Endodermal cell (in vitro differentiated cells): ENCODE measurements at regions not wholly inside any gene's neighbourhood (a gene's known extent, or its start where the extent isn't known, plus 50 kb on each side); places are given as distances from the start of the nearest gene placed in this dataset.

Experiments
- DNase-seq: peaks from one replicate; pipeline ENCODE4 v3.0.0-alpha.2; 2017
- H3K27ac ChIP-seq: 2 replicates; pipeline ENCODE4 v1.5.1; 2013; ENCODE audit warnings: mild to moderate bottlenecking, low read depth, low read length, moderate library complexity
- H3K27me3 ChIP-seq: 2 replicates; pipeline ENCODE4 v1.6.1; 2013; ENCODE audit warnings: mild to moderate bottlenecking, low read length, moderate library complexity; ENCODE audit not compliant: insufficient read depth, control insufficient read depth, poor library complexity, severe bottlenecking
- H3K36me3 ChIP-seq: 2 replicates; pipeline ENCODE4 v1.7.0; 2013; ENCODE audit warnings: mild to moderate bottlenecking, low read length, moderate library complexity; ENCODE audit not compliant: control insufficient read depth, insufficient read depth
- H3K4me1 ChIP-seq: one replicate; pipeline ENCODE4 v1.7.0; 2013; ENCODE audit warnings: low read length; ENCODE audit not compliant: control insufficient read depth, insufficient read depth
- H3K4me3 ChIP-seq: 2 replicates; pipeline ENCODE4 v1.5.1; 2013; ENCODE audit warnings: mild to moderate bottlenecking, low read length, moderate library complexity
- H3K9ac ChIP-seq: 2 replicates; pipeline ENCODE4 v1.6.1; 2013; ENCODE audit warnings: mild to moderate bottlenecking, low read length, moderate library complexity; ENCODE audit not compliant: poor library complexity, severe bottlenecking; ENCODE audit errors: extremely low read depth
- H3K9me3 ChIP-seq: 2 replicates; pipeline ENCODE4 v1.6.1; 2013; ENCODE audit warnings: mild to moderate bottlenecking, low read length, moderate library complexity; ENCODE audit not compliant: control insufficient read depth
- H3K27ac Mint-ChIP-seq: 2 replicates; pipeline ENCODE4 v1.8.0; 2020; ENCODE audit warnings: mixed read lengths
- H3K27me3 Mint-ChIP-seq: 2 replicates; pipeline ENCODE4 v1.8.0; 2021; ENCODE audit warnings: mild to moderate bottlenecking, mixed read lengths; ENCODE audit not compliant: insufficient read depth
- H3K36me3 Mint-ChIP-seq: 2 replicates; pipeline ENCODE4 v1.8.0; 2020; ENCODE audit warnings: low read depth, mixed read lengths
- H3K4me1 Mint-ChIP-seq: 2 replicates; pipeline ENCODE4 v1.8.0; 2020; ENCODE audit warnings: mixed read lengths
- H3K4me3 Mint-ChIP-seq: 2 replicates; pipeline ENCODE4 v1.8.0; 2020; ENCODE audit warnings: mild to moderate bottlenecking, moderate library complexity, mixed read lengths
- H3K9me3 Mint-ChIP-seq: 2 replicates; pipeline ENCODE4 v1.8.0; 2020; ENCODE audit warnings: mild to moderate bottlenecking, mixed read lengths
- WGBS, 2 experiments: methylation state at CpG; one replicate each; pipeline versions ENCODE4 v1.1.5 to v1.1.7; 2013; ENCODE audit warnings: missing lambda C conversion rate in 2 of 2, mixed read lengths in 1 of 2; ENCODE audit not compliant: insufficient coverage in 1 of 2, insufficient read length in 1 of 2; 5-methylcytosine and 5-hydroxymethylcytosine counted together
- TF ChIP-seq, protein P1 (sequence below): fragments of 200-600 bp; sonication (generic); conservative IDR thresholded peaks from 2 replicates; pipeline ENCODE4 v1.5.0; 2021; ENCODE audit warnings: antibody characterized with exemption, mild to moderate bottlenecking

DNA sequence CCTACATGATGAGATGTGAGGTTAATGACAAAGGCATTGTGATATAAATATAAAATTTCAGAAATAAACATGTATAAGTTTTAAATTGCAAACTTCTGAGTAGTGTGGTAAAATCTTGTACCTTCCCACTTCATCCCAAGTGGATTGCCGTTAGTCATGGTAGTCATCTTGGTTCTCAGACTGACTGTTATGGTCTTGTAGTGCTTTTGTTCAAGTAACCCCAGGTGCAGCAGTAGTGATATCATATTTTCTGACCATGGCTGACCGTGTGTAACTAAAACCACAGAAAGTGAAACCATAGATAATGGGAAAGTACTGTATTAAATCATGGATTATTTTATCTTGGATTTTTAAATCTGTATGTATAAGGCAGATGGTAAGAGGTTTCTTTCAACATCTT, 74.8 kb upstream of the SLIT2 start:
- no peaks in the 10 kb centered on the region for H3K36me3 Mint-ChIP-seq
- no peaks in the 10 kb centered on the region for H3K4me1 ChIP-seq
- no peak overlapping the region for H3K27ac Mint-ChIP-seq

DNA sequence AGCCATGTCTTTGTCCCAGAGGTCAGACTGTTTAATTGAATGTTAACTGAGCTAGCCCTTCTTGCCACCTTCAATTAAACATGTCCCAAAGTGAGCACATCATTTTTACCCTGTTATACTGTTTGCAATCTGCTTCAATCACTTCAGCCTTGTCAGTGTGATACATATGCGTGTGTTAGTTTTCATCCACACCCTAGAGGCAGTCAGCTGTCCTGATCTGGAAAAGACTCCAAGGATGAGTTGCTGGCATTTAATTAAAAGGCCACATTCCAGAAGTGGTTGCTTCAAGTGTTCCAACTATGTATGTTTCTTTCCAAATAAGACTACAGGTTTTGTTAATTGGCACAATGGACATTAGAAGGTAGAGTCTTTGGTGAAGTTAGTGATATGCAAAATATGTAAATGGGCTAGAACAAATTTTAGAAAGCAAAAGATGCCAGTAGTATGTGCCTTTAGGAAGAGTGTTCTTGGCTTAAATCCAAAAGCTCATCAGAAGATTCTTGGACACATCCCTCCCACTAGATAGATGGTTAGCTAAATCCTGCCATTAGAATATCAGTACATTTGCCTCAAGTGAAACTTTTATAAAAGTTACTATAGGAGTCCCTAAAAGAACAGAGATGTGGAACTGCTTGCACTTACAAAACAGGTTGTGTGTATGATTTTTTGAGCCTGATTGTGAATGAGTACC, 79.5 kb upstream of the SLIT2 start:
- Histone ChIP-seq H3K27me3 (no peaks in the 10 kb centered on the region), H3K4me1 (no peaks in the 10 kb centered on the region), H3K9me3 (no peaks in the 10 kb centered on the region), H3K9ac (no peak overlapping the region), H3K4me3 (no peak overlapping the region), H3K27ac (no peak overlapping the region), H3K36me3 (no peaks in the 10 kb centered on the region)
- Mint-ChIP-seq H3K9me3 (no peaks in the 10 kb centered on the region), H3K36me3 (no peaks in the 10 kb centered on the region), H3K27ac (no peak overlapping the region), H3K4me1 (no peaks in the 10 kb centered on the region), H3K4me3 (no peak overlapping the region), H3K27me3 (no peaks in the 10 kb centered on the region)
- TF ChIP-seq, protein P1, sequence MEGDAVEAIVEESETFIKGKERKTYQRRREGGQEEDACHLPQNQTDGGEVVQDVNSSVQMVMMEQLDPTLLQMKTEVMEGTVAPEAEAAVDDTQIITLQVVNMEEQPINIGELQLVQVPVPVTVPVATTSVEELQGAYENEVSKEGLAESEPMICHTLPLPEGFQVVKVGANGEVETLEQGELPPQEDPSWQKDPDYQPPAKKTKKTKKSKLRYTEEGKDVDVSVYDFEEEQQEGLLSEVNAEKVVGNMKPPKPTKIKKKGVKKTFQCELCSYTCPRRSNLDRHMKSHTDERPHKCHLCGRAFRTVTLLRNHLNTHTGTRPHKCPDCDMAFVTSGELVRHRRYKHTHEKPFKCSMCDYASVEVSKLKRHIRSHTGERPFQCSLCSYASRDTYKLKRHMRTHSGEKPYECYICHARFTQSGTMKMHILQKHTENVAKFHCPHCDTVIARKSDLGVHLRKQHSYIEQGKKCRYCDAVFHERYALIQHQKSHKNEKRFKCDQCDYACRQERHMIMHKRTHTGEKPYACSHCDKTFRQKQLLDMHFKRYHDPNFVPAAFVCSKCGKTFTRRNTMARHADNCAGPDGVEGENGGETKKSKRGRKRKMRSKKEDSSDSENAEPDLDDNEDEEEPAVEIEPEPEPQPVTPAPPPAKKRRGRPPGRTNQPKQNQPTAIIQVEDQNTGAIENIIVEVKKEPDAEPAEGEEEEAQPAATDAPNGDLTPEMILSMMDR = no peak
- no peak for DNase-seq
- WGBS, 2 experiments = 95 to 100% methylated on average over 1 of the region's 1 CpG

More for the DNA sequence above, 74.8 kb upstream of the SLIT2 start:
- Histone ChIP-seq H3K27me3 (no peaks in the 10 kb centered on the region), H3K36me3 (no peaks in the 10 kb centered on the region), H3K4me3 (no peak overlapping the region), H3K27ac (no peak overlapping the region), H3K9ac (no peak overlapping the region), H3K9me3 (no peaks in the 10 kb centered on the region)
- Mint-ChIP-seq H3K4me3 (no peak overlapping the region), H3K9me3 (peaks cover 8% of the 10 kb centered on the region), H3K27me3 (no peaks in the 10 kb centered on the region), H3K4me1 (no peaks in the 10 kb centered on the region)
- TF ChIP-seq, protein P1 = no peak
- DNase-seq = no peak
- 87 to 95% methylated on average over 2 of the region's 2 CpGs for WGBS, 2 experiments

DNA sequence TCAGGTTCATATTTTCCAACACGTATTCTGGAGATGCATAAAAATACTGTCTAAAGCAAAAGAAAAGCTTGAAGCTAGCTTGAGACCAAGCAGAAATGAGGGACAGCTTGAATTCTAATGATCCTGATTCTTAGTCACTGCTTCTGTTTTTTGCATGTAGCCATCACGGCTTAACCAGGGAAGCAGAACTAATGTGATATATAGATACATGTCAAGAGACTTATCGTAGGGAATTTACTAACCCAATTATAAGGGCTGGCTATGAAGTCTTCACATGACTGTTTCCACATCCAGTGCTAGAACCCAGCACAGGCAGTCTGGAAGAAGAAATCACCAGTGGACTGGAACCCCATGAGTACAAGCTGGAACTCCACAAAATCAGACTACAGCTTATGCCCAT, 85.2 kb upstream of the SLIT2 start:
- H3K36me3 ChIP-seq = no peaks in the 10 kb centered on the region
- DNase-seq = no peak
- no peaks in the 10 kb centered on the region for H3K9me3 ChIP-seq
- Mint-ChIP-seq H3K27me3 (no peaks in the 10 kb centered on the region), H3K9me3 (no peaks in the 10 kb centered on the region), H3K36me3 (no peaks in the 10 kb centered on the region), H3K4me1 (no peaks in the 10 kb centered on the region), H3K4me3 (no peak overlapping the region), H3K27ac (no peak overlapping the region)
- no peak overlapping the region for H3K27ac ChIP-seq
- H3K27me3 ChIP-seq = no peaks in the 10 kb centered on the region
- 81 to 86% methylated on average over 3 of the region's 3 CpGs for WGBS, 2 experiments
- no peak overlapping the region for H3K9ac ChIP-seq
- no peaks in the 10 kb centered on the region for H3K4me1 ChIP-seq
- no peak overlapping the region for H3K4me3 ChIP-seq
- TF ChIP-seq, protein P1 = no peak
